ENCODE measurements at regions not wholly inside any gene's neighbourhood (a gene's known extent, or its start where the extent isn't known, plus 50 kb on each side); places are given as distances from the start of the nearest gene placed in this dataset.

- H3K23ac ChIP-seq (ENCODE audit: insufficient read length) = no peak overlapping the region
- FAIRE-seq = no peak
- H3K27me3 ChIP-seq (replicated peaks in 1 of 4; ENCODE audit: control insufficient read depth in 3 of 4, extremely low read depth in 1 of 4, insufficient read depth in 3 of 4, low read length in 3 of 4) = no peaks in the 10 kb centered on the region
- H3K18ac ChIP-seq (ENCODE audit: extremely low read depth, low read length) = no peak overlapping the region
- H2BK120ac ChIP-seq (replicated peaks; ENCODE audit: low read depth, low read length) = no peak overlapping the region
- no peaks in the 10 kb centered on the region for H3K36me3 ChIP-seq (ENCODE audit: control insufficient read depth in 2 of 4, insufficient read depth in 4 of 4, low read length in 3 of 4)
- H4K8ac ChIP-seq (ENCODE audit: extremely low read depth, insufficient read depth, low read length) = no peak overlapping the region
- peaks cover 0 to 3% (median 0%) of the 10 kb centered on the region in 4 experiments; a peak in 2 of 7 replicates for H3K4me1 ChIP-seq (replicated peaks in 1 of 4; ENCODE audit: control insufficient read depth in 3 of 4, insufficient read depth in 4 of 4, low read length in 3 of 4)
- no peak overlapping the region for H3K4ac ChIP-seq (replicated peaks; ENCODE audit: insufficient read length, low read depth, low read length)
- H3K14ac ChIP-seq (ENCODE audit: insufficient read length) = no peak overlapping the region
- no peak overlapping the region for H4K91ac ChIP-seq (replicated peaks; ENCODE audit: insufficient read length, low read length)
- no peak overlapping the region for H2AFZ ChIP-seq (ENCODE audit: low read length)
- ChIA-PET POLR2A (ENCODE audit: partially characterized antibody) (no interaction called here), CTCF (ENCODE audit: partially characterized antibody) (no interaction called here)
- no peak overlapping the region for H4K5ac ChIP-seq (ENCODE audit: insufficient read length, low read depth, low read length)
- no peak overlapping the region for H3K56ac ChIP-seq (replicated peaks; ENCODE audit: insufficient read length, low read depth, low read length)
- 0 out of 4 replicates have a peak, but pooled peaks cover 0 to 3% of the 10 kb centered on the region in 2 experiments for H3K9me3 ChIP-seq (ENCODE audit: insufficient read depth in 2 of 2, low read depth in 1 of 2, low read length in 1 of 2)
- no peak overlapping the region for H3K27ac ChIP-seq (ENCODE audit: low read depth, low read length)
- H3K79me1 ChIP-seq (ENCODE audit: low read depth, low read length) = no peaks in the 10 kb centered on the region
- no peak for DNase-seq (ENCODE audit: low read depth in 1 of 2, low spot score in 2 of 2)
- H3K79me2 ChIP-seq (ENCODE audit: control insufficient read depth in 1 of 2, insufficient read depth in 2 of 2, low read length in 2 of 2) = no peaks in the 10 kb centered on the region
- H3K4me2 ChIP-seq (ENCODE audit: insufficient read depth in 1 of 2, low read depth in 2 of 2, low read length in 2 of 2) = no peak overlapping the region
- WGBS, 2 experiments (ENCODE audit: extremely low coverage in 1 of 2, insufficient coverage in 1 of 2, insufficient read length in 1 of 2, insufficient replicate concordance in 2 of 2, low coverage in 1 of 2, low lambda C conversion rate in 2 of 2, missing lambda C conversion rate in 1 of 2) = 95% methylated on average over 1 of the region's 1 CpG; no CpG with 5 or more reads in 1 of the 2 experiments
- H3K4me3 ChIP-seq (ENCODE audit: extremely low read depth in 1 of 4, insufficient read depth in 2 of 4, low read depth in 3 of 4, low read length in 4 of 4) = no peak overlapping the region
- no peak overlapping the region for H3K9ac ChIP-seq (replicated peaks in 1 of 4; ENCODE audit: extremely low read depth in 1 of 4, low read depth in 3 of 4, low read length in 3 of 4)
- no peak overlapping the region for H2BK5ac ChIP-seq (ENCODE audit: low read depth, low read length)
- H2BK15ac ChIP-seq (ENCODE audit: low read length) = no peak overlapping the region
- H2BK12ac ChIP-seq (ENCODE audit: low read depth, low read length) = no peak overlapping the region
- no peak overlapping the region for H2BK20ac ChIP-seq (ENCODE audit: low read length)
- H2AK5ac ChIP-seq (ENCODE audit: low read depth, low read length) = no peak overlapping the region
- no peaks in the 10 kb centered on the region for H4K20me1 ChIP-seq (replicated peaks in 1 of 2; ENCODE audit: control insufficient read depth in 1 of 2, insufficient read depth in 2 of 2, low read length in 2 of 2)
- H3K23me2 ChIP-seq (ENCODE audit: low read depth, low read length) = no peaks in the 10 kb centered on the region
- no peak for TF ChIP-seq MAX (IDR thresholded peaks at IDR 0.05)
- TF ChIP-seq CBX8 (IDR thresholded peaks at IDR 0.05; ENCODE audit: borderline replicate concordance, low read depth, low read length) = no peak
- no peak for TF ChIP-seq YY1 (IDR thresholded peaks at IDR 0.05; ENCODE audit: low read depth, low read length)
- no peak for TF ChIP-seq PHF8 (conservative IDR thresholded peaks at IDR 0.05; ENCODE audit: low read depth, low read length)
- TF ChIP-seq GABPA (IDR thresholded peaks at IDR 0.05; ENCODE audit: borderline replicate concordance, insufficient read depth, low read length) = no peak
- TF ChIP-seq CTBP2 (IDR thresholded peaks at IDR 0.05; ENCODE audit: borderline replicate concordance, insufficient read depth, insufficient read length, low read length) = no peak
- TF ChIP-seq ZNF274 (IDR thresholded peaks at IDR 0.05; ENCODE audit: borderline replicate concordance, extremely low read depth, low read length) = no peak
- no peak for TF ChIP-seq TAF7 (optimal IDR thresholded peaks at IDR 0.05; ENCODE audit: borderline replicate concordance, low read depth, low read length)
- TF ChIP-seq SP1 (IDR thresholded peaks at IDR 0.05; ENCODE audit: low read depth, low read length) = no peak
- TF ChIP-seq HDAC2 (IDR thresholded peaks at IDR 0.05; ENCODE audit: borderline replicate concordance in 1 of 2, low read depth in 2 of 2, low read length in 2 of 2) = no peak
- TF ChIP-seq BRCA1 (IDR thresholded peaks at IDR 0.05; ENCODE audit: low read depth, low read length) = no peak
- TF ChIP-seq BACH1 (IDR thresholded peaks at IDR 0.05; ENCODE audit: low read length) = no peak
- no peak for TF ChIP-seq ASH2L (IDR thresholded peaks at IDR 0.05; ENCODE audit: low read length)
- no peak for TF ChIP-seq KDM5A (IDR thresholded peaks at IDR 0.05; ENCODE audit: low read length)
- no peak for TF ChIP-seq KDM4A (IDR thresholded peaks at IDR 0.05; ENCODE audit: low read depth, low read length, severe bottlenecking)
These were observed 987.0 kb downstream of the NTRK3 start for GRCh38 chr15:87269566-87269965.
